HCT116 (cell line): ENCODE measurements at regions not wholly inside any gene's neighbourhood (a gene's known extent, or its start where the extent isn't known, plus 50 kb on each side); places are given as distances from the start of the nearest gene placed in this dataset. TPM values are rescaled to one million over a fixed set of nuclear protein-coding genes. Genes with fewer than 3 reads are reported as not detected.

ENCODE experiments used
- ATAC-seq: fragments of 200-7000 bp; cut with Tn5 transposase; 2 replicates; pipeline ENCODE4 v1.9.1; 2020; ENCODE audit warnings: mild to moderate bottlenecking, moderate library complexity
- BruUV-seq: library from RNA; stranded (reverse); fragments of 400-500 nt; replicated peaks from 2 replicates; lab custom pipeline; 2021; lab: Mats Ljungman, UMichigan
- CTCF ChIA-PET: fragments of 300-600 bp; sonication (Branson Sonifier 250); formaldehyde crosslinking; loops from one replicate; lab custom pipeline; 2021; ENCODE audit warnings: antibody characterized with exemption; lab: Charles Lee
- POLR2A ChIA-PET: fragments of 300-600, 350-600 bp; sonication (Branson Sonifier 250); formaldehyde crosslinking; loops from one replicate; lab custom pipeline; 2021; ENCODE audit warnings: antibody characterized with exemption; lab: Charles Lee
- RAD21 ChIA-PET, 2 experiments: fragments of 300-600 bp; sonication (Branson Sonifier 250); formaldehyde crosslinking; loops; one replicate each; lab custom pipeline; 2023; ENCODE audit warnings: low total read pairs in 2 of 2; ENCODE audit not compliant: uncharacterized antibody in 2 of 2, unreplicated experiment in 2 of 2, low non-redundant PET in 1 of 2; lab: Charles Lee
- DNase-seq: peaks from one replicate; pipeline ENCODE4 v3.0.0-alpha.2; 2010; ENCODE audit warnings: low read depth, low spot score
- H2AFZ ChIP-seq: fragments of 200-600 bp; shearing (Covaris generic), sonication (generic); 2 replicates; pipeline ENCODE4 v1.6.1; 2017; ENCODE audit warnings: low read depth, mixed run types, mixed read lengths, antibody characterized with exemption, low read length; ENCODE audit not compliant: poor library complexity, severe bottlenecking
- H3K27ac ChIP-seq: 2 replicates; pipeline ENCODE4 v1.5.1; 2012; ENCODE audit warnings: low read depth, low read length
- H3K27me3 ChIP-seq: fragments of 200-600 bp; sonication (generic); 2 replicates; pipeline ENCODE4 v1.6.1; 2016; ENCODE audit warnings: mixed run types, low read length, mixed read lengths; ENCODE audit not compliant: insufficient read depth
- H3K36me3 ChIP-seq, 2 experiments: fragments of 200-500 bp in 1 of 2; fragments of 200-600 bp in 1 of 2; sonication (Bioruptor generic) in 1 of 2; sonication (generic) in 1 of 2; 2 replicates each; pipeline versions ENCODE4 v1.5.1 to v1.6.1; 2014 to 2016; ENCODE audit warnings: low read length in 2 of 2, inconsistent platforms in 1 of 2, mixed read lengths in 1 of 2, mixed run types in 1 of 2; ENCODE audit not compliant: insufficient read depth in 2 of 2, control insufficient read depth in 1 of 2
- H3K4me1 ChIP-seq, 2 experiments: fragments of 200-600 bp in 1 of 2; sonication (generic) in 1 of 2; 2 replicates each; pipeline versions ENCODE4 v1.5.1 to v1.6.1; 2012 to 2017; ENCODE audit warnings: low read length in 2 of 2, inconsistent platforms in 1 of 2, mild to moderate bottlenecking in 1 of 2, mixed read lengths in 1 of 2, mixed run types in 1 of 2, moderate library complexity in 1 of 2; ENCODE audit not compliant: insufficient read depth in 2 of 2, control insufficient read depth in 1 of 2
- H3K4me2 ChIP-seq: fragments of 200-600 bp; sonication (generic); 2 replicates; pipeline ENCODE4 v1.6.1; 2017; ENCODE audit warnings: mixed run types, low read length, mixed read lengths
- H3K4me3 ChIP-seq, 2 experiments: fragments of 200-600 bp in 1 of 2; sonication (generic) in 1 of 2; replicated peaks in 1 of 2; 2 replicates each; pipeline ENCODE4 v1.5.1; 2011 to 2016; ENCODE audit warnings: low read length in 2 of 2, control low read depth in 1 of 2, low read depth in 1 of 2, mild to moderate bottlenecking in 1 of 2, mixed read lengths in 1 of 2, mixed run types in 1 of 2
- H3K79me2 ChIP-seq: fragments of 200-600 bp; sonication (generic); 2 replicates; pipeline ENCODE4 v1.6.1; 2017; ENCODE audit warnings: mild to moderate bottlenecking, mixed run types, low read length, moderate library complexity, mixed read lengths; ENCODE audit not compliant: insufficient read depth
- H3K9ac ChIP-seq: fragments of 200-600 bp; sonication (generic); 2 replicates; pipeline ENCODE4 v1.6.1; 2016; ENCODE audit warnings: low read length, mixed read lengths
- H3K9me2 ChIP-seq: fragments of 200-600 bp; sonication (generic), shearing (Covaris generic); 2 replicates; pipeline ENCODE4 v1.6.1; 2017; ENCODE audit warnings: mixed run types, mild to moderate bottlenecking, moderate library complexity; ENCODE audit not compliant: insufficient read depth
- H3K9me3 ChIP-seq, 2 experiments: fragments of 200-500 bp in 1 of 2; fragments of 200-600 bp in 1 of 2; sonication (Bioruptor generic) in 1 of 2; sonication (generic) in 1 of 2; 2 replicates each; pipeline ENCODE4 v1.6.1; 2014 to 2017; ENCODE audit warnings: low read length in 2 of 2, mixed read lengths in 2 of 2, inconsistent platforms in 1 of 2, low read depth in 1 of 2, mild to moderate bottlenecking in 1 of 2, mixed run types in 1 of 2, moderate library complexity in 1 of 2; ENCODE audit not compliant: control insufficient read depth in 1 of 2, insufficient read depth in 1 of 2
- H4K20me1 ChIP-seq: fragments of 200-600 bp; sonication (generic), shearing (Covaris generic); 2 replicates; pipeline ENCODE4 v1.6.1; 2017; ENCODE audit warnings: mixed run types, mild to moderate bottlenecking, moderate library complexity; ENCODE audit not compliant: insufficient read depth
- ELF1 ChIP-seq: IDR thresholded peaks from 2 replicates; pipeline ENCODE4 v1.6.1; 2012; ENCODE audit warnings: low read depth, borderline replicate concordance
- SRF ChIP-seq: IDR thresholded peaks from 2 replicates; pipeline ENCODE4 v1.6.1; 2012; ENCODE audit warnings: low read depth
- intact Hi-C: fragments of 100-400 bp; cut with micrococcal nuclease; formaldehyde crosslinking; loops from 2 replicates; pipeline ENCODE4 v1.10.0; 2022
- microRNA counts: library from miRNA; unstranded; fragments of <30 nt; microRNA quantifications from one replicate; lab custom pipeline; 2015
- microRNA-seq: library from miRNA; unstranded; fragments of <30 nt; microRNA quantifications from one replicate; pipeline ENCODE4, GENCODE V29; 2016; ENCODE audit warnings: borderline number of aligned reads
- TF ChIP-seq, protein P1 (sequence below): IDR thresholded peaks from 2 replicates; pipeline ENCODE4 v1.6.1; 2011; ENCODE audit warnings: mild to moderate bottlenecking, low read length, moderate library complexity; ENCODE audit not compliant: insufficient replicate concordance; ENCODE audit errors: extremely low read depth

DNA sequence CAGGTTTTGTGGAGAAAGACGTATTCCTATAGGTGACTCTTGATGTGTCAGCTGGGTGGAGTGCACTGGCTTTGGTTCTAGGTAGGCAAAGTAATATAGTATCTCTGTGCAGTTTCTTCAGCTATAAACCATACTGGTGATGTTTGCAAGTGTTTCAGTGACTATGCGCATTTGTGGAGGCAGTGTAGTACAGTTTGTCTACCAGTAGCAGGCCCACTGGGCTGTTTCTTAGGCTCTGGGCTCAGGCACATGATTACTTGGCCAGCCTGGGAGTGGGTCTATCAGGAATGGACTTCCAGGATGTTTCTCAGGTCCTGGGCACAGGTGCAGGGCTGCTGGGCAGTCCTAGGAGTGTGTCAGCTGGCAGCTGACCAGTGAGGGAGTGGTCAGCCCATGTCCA lies 51.9 kb upstream of the INTU start:
- Histone ChIP-seq H3K27ac (no peak overlapping the region), H3K79me2 (no peaks in the 10 kb centered on the region), H4K20me1 (no peaks in the 10 kb centered on the region), H3K36me3 (no peaks in the 10 kb centered on the region), H3K9me3 (no peaks in the 10 kb centered on the region), H3K4me1 (no peaks in the 10 kb centered on the region), H3K9ac (no peak overlapping the region), H3K4me2 (no peak overlapping the region), H3K4me3 (no peak overlapping the region)
- ChIA-PET POLR2A (no interaction called here), CTCF (no interaction called here)
- DNase-seq = no peak
- ATAC-seq = peak; percentile 73
- intact Hi-C loops = no loop called here
- no peak for TF ChIP-seq ELF1
- TF ChIP-seq SRF = no peak
- TF ChIP-seq, protein P1, sequence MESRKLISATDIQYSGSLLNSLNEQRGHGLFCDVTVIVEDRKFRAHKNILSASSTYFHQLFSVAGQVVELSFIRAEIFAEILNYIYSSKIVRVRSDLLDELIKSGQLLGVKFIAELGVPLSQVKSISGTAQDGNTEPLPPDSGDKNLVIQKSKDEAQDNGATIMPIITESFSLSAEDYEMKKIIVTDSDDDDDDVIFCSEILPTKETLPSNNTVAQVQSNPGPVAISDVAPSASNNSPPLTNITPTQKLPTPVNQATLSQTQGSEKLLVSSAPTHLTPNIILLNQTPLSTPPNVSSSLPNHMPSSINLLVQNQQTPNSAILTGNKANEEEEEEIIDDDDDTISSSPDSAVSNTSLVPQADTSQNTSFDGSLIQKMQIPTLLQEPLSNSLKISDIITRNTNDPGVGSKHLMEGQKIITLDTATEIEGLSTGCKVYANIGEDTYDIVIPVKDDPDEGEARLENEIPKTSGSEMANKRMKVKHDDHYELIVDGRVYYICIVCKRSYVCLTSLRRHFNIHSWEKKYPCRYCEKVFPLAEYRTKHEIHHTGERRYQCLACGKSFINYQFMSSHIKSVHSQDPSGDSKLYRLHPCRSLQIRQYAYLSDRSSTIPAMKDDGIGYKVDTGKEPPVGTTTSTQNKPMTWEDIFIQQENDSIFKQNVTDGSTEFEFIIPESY = no peak
- TF ChIP-seq, all 23 proteins: peak for 0
- RAD21 ChIA-PET = no interaction called here
- no peak overlapping the region for H2AFZ ChIP-seq
- no peaks in the 10 kb centered on the region for H3K27me3 ChIP-seq
- BruUV-seq = no TSS peak
- H3K9me2 ChIP-seq = no peaks in the 10 kb centered on the region

MicroRNAs in the stretch of these regions (microRNA counts, 767-probe panel; counts per million panel counts)
- not detected for microRNA hsa-miR-2054 (lab: Ali Mortazavi, UCI)

Small RNAs in the stretch of these regions (microRNA-seq; reads per million reads assigned to microRNA genes)
- gene MIR2054 = not detected
